ENCODE measurements at regions not wholly inside any gene's neighbourhood (a gene's known extent, or its start where the extent isn't known, plus 50 kb on each side); places are given as distances from the start of the nearest gene placed in this dataset.

DNA sequence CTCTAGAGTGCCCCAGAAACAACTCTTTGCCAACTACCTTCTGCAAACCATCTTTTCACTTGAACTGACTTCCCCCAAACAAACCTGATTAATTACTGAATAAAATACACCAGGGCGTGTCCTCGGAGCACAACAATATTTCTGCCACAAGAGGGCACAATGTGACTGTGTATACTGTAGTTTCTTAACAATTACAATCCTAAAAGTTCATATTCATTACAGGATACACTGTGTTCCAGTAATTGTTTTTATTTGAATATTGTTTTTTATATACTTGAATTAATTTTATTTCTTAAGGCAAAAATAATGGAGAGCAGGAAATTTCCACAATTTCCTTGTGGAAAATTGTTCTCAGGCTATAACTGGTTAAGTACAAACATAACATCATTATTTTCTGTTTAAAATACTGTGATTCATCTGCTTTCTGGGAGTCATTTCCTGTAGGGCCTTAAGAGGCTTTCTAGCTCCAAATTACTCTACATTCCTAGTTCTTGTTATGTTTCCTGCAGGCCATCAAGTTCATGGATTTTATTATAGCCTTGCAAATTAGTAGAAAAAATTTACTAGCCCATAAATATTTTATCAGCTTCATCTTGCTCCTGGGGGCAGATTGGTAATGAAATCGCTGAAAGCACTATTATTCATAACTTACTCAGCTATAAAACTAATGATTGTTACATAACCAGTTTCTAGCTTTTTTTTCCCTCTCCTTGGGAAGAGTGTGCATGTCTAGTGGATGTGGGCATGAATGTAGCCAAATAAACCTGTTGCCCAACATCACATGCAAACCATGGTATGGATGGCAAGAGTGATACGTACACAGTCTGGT lies 51.9 kb upstream of the SLC22A16 start:
- 13 to 18% methylated on average over 4 of the region's 4 CpGs for WGBS, 2 donors
- TF ChIP-seq POLR2A (IDR thresholded peaks at IDR 0.05) (no peak), CTCF (IDR thresholded peaks at IDR 0.05) (no peak)
- DNase-seq (ENCODE audit: low spot score in 2 of 2): peak in 1 of 2 donors; percentile 59
- H3K4me3 ChIP-seq (ENCODE audit: low read depth, poor library complexity, severe bottlenecking): no peak overlapping the region
- intact Hi-C loops (cut with DNase I; ENCODE audit: low total_unique reads): no loop called here

GRCh38 chr6:110527516-110527915 lies 51.1 kb upstream of the SLC22A16 start:
- WGBS, 2 donors: 77 to 79% methylated on average over 4 of the region's 4 CpGs
- intact Hi-C loops (cut with DNase I; ENCODE audit: low total_unique reads): no loop called here
- no peak for TF ChIP-seq CTCF (IDR thresholded peaks at IDR 0.05)
- no peak for TF ChIP-seq POLR2A (IDR thresholded peaks at IDR 0.05)
- no peak for DNase-seq (ENCODE audit: low spot score in 2 of 2)
- no peak overlapping the region for H3K4me3 ChIP-seq (ENCODE audit: low read depth, poor library complexity, severe bottlenecking)

GRCh38 chr6:110526726-110527125 lies 50.3 kb upstream of the SLC22A16 start:
- WGBS, 2 donors: 59 to 74% methylated on average over 3 of the region's 3 CpGs
- H3K4me3 ChIP-seq (ENCODE audit: low read depth, poor library complexity, severe bottlenecking): no peak overlapping the region
- intact Hi-C loops (cut with DNase I; ENCODE audit: low total_unique reads): no loop called here
- no peak for DNase-seq (ENCODE audit: low spot score in 2 of 2)
- TF ChIP-seq CTCF (IDR thresholded peaks at IDR 0.05) (no peak), POLR2A (IDR thresholded peaks at IDR 0.05) (no peak)

All from lower leg skin (tissue), 4 donors.